CD14-positive monocyte (primary cell): ENCODE measurements at regions not wholly inside any gene's neighbourhood (a gene's known extent, or its start where the extent isn't known, plus 50 kb on each side); places are given as distances from the start of the nearest gene placed in this dataset.

ENCODE experiments used
- DNase-seq, 3 donors: peaks; one replicate each; pipeline ENCODE4 v3.0.0-alpha.2; 2011 to 2022
- H2AFZ ChIP-seq: 2 replicates; pipeline ENCODE4 v1.6.0; 2012; ENCODE audit warnings: mild to moderate bottlenecking, low read depth, low read length, inconsistent platforms; ENCODE audit not compliant: insufficient read depth, poor library complexity, severe bottlenecking
- H3K27ac ChIP-seq, 2 donors: 1 replicate in 1 of 2; 2 replicates in 1 of 2; pipeline ENCODE4 v1.5.1; 2012 to 2013; ENCODE audit warnings: low read length in 2 of 2, control low read depth in 1 of 2, inconsistent platforms in 1 of 2, low read depth in 1 of 2, mild to moderate bottlenecking in 1 of 2
- H3K27me3 ChIP-seq, 2 donors: one replicate each; pipeline versions ENCODE4 v1.6.0 to v1.6.1; 2011 to 2013; ENCODE audit warnings: low read length in 2 of 2; ENCODE audit not compliant: control insufficient read depth in 2 of 2, insufficient read depth in 2 of 2
- H3K36me3 ChIP-seq, 2 donors: replicated peaks in 1 of 2; 1 replicate in 1 of 2; 2 replicates in 1 of 2; pipeline versions ENCODE4 v1.5.1 to v1.6.1; 2012 to 2013; ENCODE audit warnings: low read length in 2 of 2, control low read depth in 1 of 2, inconsistent platforms in 1 of 2, mild to moderate bottlenecking in 1 of 2; ENCODE audit not compliant: insufficient read depth in 2 of 2, control insufficient read depth in 1 of 2
- H3K4me1 ChIP-seq, 2 donors: 1 replicate in 1 of 2; 2 replicates in 1 of 2; pipeline versions ENCODE4 v1.5.1 to v1.6.1; 2012 to 2013; ENCODE audit warnings: low read length in 2 of 2, control low read depth in 1 of 2, inconsistent platforms in 1 of 2, mild to moderate bottlenecking in 1 of 2, moderate library complexity in 1 of 2; ENCODE audit not compliant: insufficient read depth in 2 of 2, control insufficient read depth in 1 of 2
- H3K4me2 ChIP-seq: replicated peaks from 2 replicates; pipeline ENCODE3; 2012; ENCODE audit warnings: low read length, moderate library complexity, mild to moderate bottlenecking; ENCODE audit not compliant: poor library complexity, severe bottlenecking; ENCODE audit errors: extremely low read depth
- H3K4me3 ChIP-seq, 3 experiments: fragments of 200-600 bp in 1 of 3; sonication (generic) in 1 of 3; replicated peaks in 1 of 3; 1 replicate in 2 of 3; 2 replicates in 1 of 3; pipeline ENCODE4 v1.5.1; 2011 to 2013; ENCODE audit warnings: low read length in 3 of 3, mild to moderate bottlenecking in 3 of 3, control low read depth in 2 of 3, low read depth in 2 of 3, inconsistent platforms in 1 of 3, moderate library complexity in 1 of 3
- H3K79me2 ChIP-seq: 2 replicates; pipeline ENCODE4 v1.6.0; 2012; ENCODE audit warnings: mild to moderate bottlenecking, control low read depth, inconsistent platforms, low read length, moderate library complexity; ENCODE audit not compliant: insufficient read depth
- H3K9ac ChIP-seq: 2 replicates; pipeline ENCODE4 v1.6.0; 2017; ENCODE audit warnings: low read length, mild to moderate bottlenecking; ENCODE audit not compliant: insufficient read depth, poor library complexity, severe bottlenecking
- H3K9me3 ChIP-seq, 2 donors: replicated peaks in 1 of 2; 1 replicate in 1 of 2; 2 replicates in 1 of 2; pipeline versions ENCODE4 v1.5.1 to v1.6.1; 2012 to 2013; ENCODE audit warnings: low read length in 2 of 2, control low read depth in 1 of 2; ENCODE audit not compliant: control insufficient read depth in 1 of 2, insufficient read depth in 1 of 2
- H4K20me1 ChIP-seq: 2 replicates; pipeline ENCODE4 v1.6.0; 2012; ENCODE audit warnings: mild to moderate bottlenecking, low read length, control low read depth, moderate library complexity; ENCODE audit not compliant: insufficient read depth
- H3K27ac Mint-ChIP-seq, 7 donors: one replicate each; pipeline ENCODE4 v1.8.0; 2020; ENCODE audit warnings: mild to moderate bottlenecking in 7 of 7, mixed read lengths in 7 of 7, moderate library complexity in 6 of 7, inconsistent platforms in 2 of 7
- H3K27me3 Mint-ChIP-seq, 3 donors: one replicate each; pipeline ENCODE4 v1.8.0; 2021 to 2022; ENCODE audit warnings: low read depth in 3 of 3, mild to moderate bottlenecking in 3 of 3, mixed read lengths in 3 of 3, moderate library complexity in 3 of 3, inconsistent platforms in 1 of 3
- H3K36me3 Mint-ChIP-seq, 2 donors: one replicate each; pipeline ENCODE4 v1.8.0; 2020; ENCODE audit warnings: mixed read lengths in 2 of 2, inconsistent platforms in 1 of 2, mild to moderate bottlenecking in 1 of 2
- H3K4me1 Mint-ChIP-seq: one replicate; pipeline ENCODE4 v1.8.0; 2020; ENCODE audit warnings: mild to moderate bottlenecking, mixed read lengths
- H3K4me3 Mint-ChIP-seq, 2 donors: one replicate each; pipeline ENCODE4 v1.8.0; 2020; ENCODE audit warnings: mild to moderate bottlenecking in 2 of 2, mixed read lengths in 2 of 2, moderate library complexity in 1 of 2
- H3K9me3 Mint-ChIP-seq, 7 donors: one replicate each; pipeline ENCODE4 v1.8.0; 2020 to 2022; ENCODE audit warnings: mixed read lengths in 7 of 7, mild to moderate bottlenecking in 6 of 7, moderate library complexity in 6 of 7, inconsistent platforms in 2 of 7
- WGBS: methylation state at CpG from one replicate; pipeline ENCODE4 v1.1.5; 2013; ENCODE audit warnings: missing lambda C conversion rate; ENCODE audit not compliant: insufficient coverage; 5-methylcytosine and 5-hydroxymethylcytosine counted together
- intact Hi-C, 2 donors: fragments of 100-400 bp; cut with micrococcal nuclease; formaldehyde crosslinking; loops; one replicate each; pipeline versions ENCODE4 v1.15.0 to v1.15.1; 2023
- TF ChIP-seq, protein P1 (sequence below): fragments of 200-600 bp; IDR thresholded peaks from one replicate; pipeline ENCODE4 v1.8.0; 2022; ENCODE audit warnings: antibody characterized with exemption, mild to moderate bottlenecking

DNA sequence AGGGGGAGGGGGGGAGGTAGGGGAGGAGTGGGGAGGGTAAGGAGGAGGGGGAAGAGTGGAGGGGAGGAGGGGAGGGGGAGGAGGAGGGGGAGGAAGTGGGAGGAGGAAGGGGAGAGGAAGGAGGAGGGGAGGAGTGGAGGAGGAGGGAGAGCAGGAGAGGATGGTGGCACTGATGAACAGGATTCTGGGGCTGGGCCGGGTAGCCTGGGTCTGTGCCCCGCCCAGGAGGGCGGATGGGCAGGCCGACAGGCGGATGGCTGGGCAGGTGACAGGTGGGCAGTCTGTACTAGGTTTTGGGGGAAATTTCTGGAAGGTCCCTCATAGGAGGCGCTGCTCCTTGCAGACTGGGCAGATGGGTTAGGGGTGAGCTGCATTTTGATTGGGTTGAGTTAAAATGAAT is 66.0 kb upstream of the ADRA2C start:
- H3K4me3 Mint-ChIP-seq, result no peak overlapping the region
- peaks cover 0 to 18% of the 10 kb centered on the region in 2 donors for H3K27me3 ChIP-seq
- no peak overlapping the region for H3K9ac ChIP-seq
- WGBS, result 78% methylated on average over 6 of the region's 6 CpGs
- TF ChIP-seq, protein P1, sequence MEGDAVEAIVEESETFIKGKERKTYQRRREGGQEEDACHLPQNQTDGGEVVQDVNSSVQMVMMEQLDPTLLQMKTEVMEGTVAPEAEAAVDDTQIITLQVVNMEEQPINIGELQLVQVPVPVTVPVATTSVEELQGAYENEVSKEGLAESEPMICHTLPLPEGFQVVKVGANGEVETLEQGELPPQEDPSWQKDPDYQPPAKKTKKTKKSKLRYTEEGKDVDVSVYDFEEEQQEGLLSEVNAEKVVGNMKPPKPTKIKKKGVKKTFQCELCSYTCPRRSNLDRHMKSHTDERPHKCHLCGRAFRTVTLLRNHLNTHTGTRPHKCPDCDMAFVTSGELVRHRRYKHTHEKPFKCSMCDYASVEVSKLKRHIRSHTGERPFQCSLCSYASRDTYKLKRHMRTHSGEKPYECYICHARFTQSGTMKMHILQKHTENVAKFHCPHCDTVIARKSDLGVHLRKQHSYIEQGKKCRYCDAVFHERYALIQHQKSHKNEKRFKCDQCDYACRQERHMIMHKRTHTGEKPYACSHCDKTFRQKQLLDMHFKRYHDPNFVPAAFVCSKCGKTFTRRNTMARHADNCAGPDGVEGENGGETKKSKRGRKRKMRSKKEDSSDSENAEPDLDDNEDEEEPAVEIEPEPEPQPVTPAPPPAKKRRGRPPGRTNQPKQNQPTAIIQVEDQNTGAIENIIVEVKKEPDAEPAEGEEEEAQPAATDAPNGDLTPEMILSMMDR, result no peak
- peaks cover 3 to 11% (median 6%) of the 10 kb centered on the region in 7 donors for H3K9me3 Mint-ChIP-seq
- no peak overlapping the region for H3K27ac Mint-ChIP-seq
- no peaks in the 10 kb centered on the region for H3K36me3 ChIP-seq
- H2AFZ ChIP-seq, result no peak overlapping the region
- no peaks in the 10 kb centered on the region for H4K20me1 ChIP-seq
- peaks cover 2% of the 10 kb centered on the region for H3K4me1 Mint-ChIP-seq
- peaks cover 3 to 10% of the 10 kb centered on the region in 2 donors for H3K9me3 ChIP-seq
- intact Hi-C loops, result no loop called here
- H3K27ac ChIP-seq, result no peak overlapping the region
- H3K4me3 ChIP-seq, result no peak overlapping the region
- no peak for DNase-seq
- no peaks in the 10 kb centered on the region for H3K79me2 ChIP-seq
- H3K4me2 ChIP-seq, result no peak overlapping the region
- H3K4me1 ChIP-seq, result no peaks in the 10 kb centered on the region
- peaks cover 16 to 45% (median 19%) of the 10 kb centered on the region in 3 donors for H3K27me3 Mint-ChIP-seq
- no peaks in the 10 kb centered on the region for H3K36me3 Mint-ChIP-seq

DNA sequence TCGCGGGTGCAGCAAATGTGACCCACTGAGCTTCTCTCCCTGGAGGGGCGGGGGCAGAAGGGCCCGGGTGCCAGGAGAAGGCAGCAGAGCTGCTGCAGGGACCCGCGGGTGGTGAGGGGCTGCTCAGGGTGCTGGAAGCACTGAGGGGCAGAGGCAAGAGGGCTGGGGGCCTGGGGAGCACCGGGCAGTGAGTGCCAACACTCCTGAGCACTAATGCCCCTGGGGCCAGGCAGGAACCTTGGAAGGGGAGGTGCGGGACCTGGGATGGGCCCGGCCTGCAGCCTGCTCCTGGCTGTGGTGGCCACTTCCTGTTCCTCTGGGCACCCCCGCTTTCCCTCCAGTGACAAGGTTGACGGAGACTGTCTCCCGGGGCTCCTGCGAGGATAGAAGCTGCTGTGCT is 66.5 kb upstream of the ADRA2C start:
- Histone ChIP-seq H3K27me3 (peaks cover 0 to 19% of the 10 kb centered on the region in 2 donors), H4K20me1 (no peaks in the 10 kb centered on the region), H3K79me2 (no peaks in the 10 kb centered on the region), H3K9me3 (peaks cover 3 to 10% of the 10 kb centered on the region in 2 donors), H3K27ac (no peak overlapping the region), H2AFZ (no peak overlapping the region), H3K9ac (no peak overlapping the region), H3K36me3 (no peaks in the 10 kb centered on the region), H3K4me2 (no peak overlapping the region), H3K4me1 (no peaks in the 10 kb centered on the region), H3K4me3 (no peak overlapping the region)
- no peak for DNase-seq
- peaks cover 19 to 47% (median 21%) of the 10 kb centered on the region in 3 donors for H3K27me3 Mint-ChIP-seq
- TF ChIP-seq, protein P1, result no peak
- intact Hi-C loops, result no loop called here
- no peak overlapping the region for H3K4me3 Mint-ChIP-seq
- no peak overlapping the region for H3K27ac Mint-ChIP-seq
- H3K9me3 Mint-ChIP-seq, result peaks cover 3 to 14% (median 8%) of the 10 kb centered on the region in 7 donors
- H3K36me3 Mint-ChIP-seq, result no peaks in the 10 kb centered on the region
- peaks cover 2% of the 10 kb centered on the region for H3K4me1 Mint-ChIP-seq
- 75% methylated on average over 13 of the region's 13 CpGs for WGBS
